ENCODE measurements at regions not wholly inside any gene's neighbourhood (a gene's known extent, or its start where the extent isn't known, plus 50 kb on each side); places are given as distances from the start of the nearest gene placed in this dataset.

- Histone ChIP-seq H3K27ac (replicated peaks) (no peak overlapping the region), H3K4me3 (replicated peaks; ENCODE audit: insufficient read depth, low read length) (no peak overlapping the region), H3K27me3 (ENCODE audit: insufficient read depth, poor library complexity, severe bottlenecking) (no peaks in the 10 kb centered on the region)
- no peak for TF ChIP-seq GABPA (IDR thresholded peaks at IDR 0.05; ENCODE audit: low read depth)
- no peak for TF ChIP-seq POLR2AphosphoS5 (IDR thresholded peaks at IDR 0.05; ENCODE audit: low read depth)
- TF ChIP-seq CTCF (IDR thresholded peaks at IDR 0.05; ENCODE audit: insufficient read depth, low read length), result no peak
- TF ChIP-seq REST (IDR thresholded peaks at IDR 0.05; ENCODE audit: insufficient replicate concordance, low read depth), result no peak
- TF ChIP-seq SPI1 (IDR thresholded peaks at IDR 0.05; ENCODE audit: borderline replicate concordance, low read depth), result no peak
- DNase-seq (ENCODE audit: low read depth in 1 of 2, low spot score in 1 of 2), result no peak
Measured at GRCh38 chr14:76696361-76696760, 64.9 kb upstream of the VASH1 start.

GRCh38 chr14:76696791-76697190, 64.5 kb upstream of the VASH1 start:
- TF ChIP-seq CTCF (IDR thresholded peaks at IDR 0.05; ENCODE audit: insufficient read depth, low read length) (no peak), REST (IDR thresholded peaks at IDR 0.05; ENCODE audit: insufficient replicate concordance, low read depth) (no peak), GABPA (IDR thresholded peaks at IDR 0.05; ENCODE audit: low read depth) (no peak), SPI1 (IDR thresholded peaks at IDR 0.05; ENCODE audit: borderline replicate concordance, low read depth) (no peak), POLR2AphosphoS5 (IDR thresholded peaks at IDR 0.05; ENCODE audit: low read depth) (no peak)
- no peaks in the 10 kb centered on the region for H3K27me3 ChIP-seq (ENCODE audit: insufficient read depth, poor library complexity, severe bottlenecking)
- DNase-seq (ENCODE audit: low read depth in 1 of 2, low spot score in 1 of 2), result no peak
- no peak overlapping the region for H3K4me3 ChIP-seq (replicated peaks; ENCODE audit: insufficient read depth, low read length)
- H3K27ac ChIP-seq (replicated peaks), result no peak overlapping the region

- DNase-seq (ENCODE audit: low read depth in 1 of 2, low spot score in 1 of 2), result no peak
- TF ChIP-seq POLR2AphosphoS5 (IDR thresholded peaks at IDR 0.05; ENCODE audit: low read depth), result no peak
- no peak for TF ChIP-seq GABPA (IDR thresholded peaks at IDR 0.05; ENCODE audit: low read depth)
- TF ChIP-seq REST (IDR thresholded peaks at IDR 0.05; ENCODE audit: insufficient replicate concordance, low read depth), result no peak
- no peak for TF ChIP-seq SPI1 (IDR thresholded peaks at IDR 0.05; ENCODE audit: borderline replicate concordance, low read depth)
- no peak for TF ChIP-seq CTCF (IDR thresholded peaks at IDR 0.05; ENCODE audit: insufficient read depth, low read length)
- Histone ChIP-seq H3K4me3 (replicated peaks; ENCODE audit: insufficient read depth, low read length) (no peak overlapping the region), H3K27me3 (ENCODE audit: insufficient read depth, poor library complexity, severe bottlenecking) (no peaks in the 10 kb centered on the region), H3K27ac (replicated peaks) (no peak overlapping the region)
Measured at GRCh38 chr14:76697246-76697905, 63.9 kb upstream of the VASH1 start.

Data from HL-60 (cell line).